ENCODE measurements at regions not wholly inside any gene's neighbourhood (a gene's known extent, or its start where the extent isn't known, plus 50 kb on each side); places are given as distances from the start of the nearest gene placed in this dataset.
"Not testable (repeated sequence)": the region's sequence is repeated elsewhere in the genome, so short reads cannot be mapped to it uniquely, and the experiment has no call there.

- H3K4me3 ChIP-seq (ENCODE audit: low read depth, low read length): no peak overlapping the region
- no peak for DNase-seq (ENCODE audit: low read depth)
- TF ChIP-seq, protein P1, sequence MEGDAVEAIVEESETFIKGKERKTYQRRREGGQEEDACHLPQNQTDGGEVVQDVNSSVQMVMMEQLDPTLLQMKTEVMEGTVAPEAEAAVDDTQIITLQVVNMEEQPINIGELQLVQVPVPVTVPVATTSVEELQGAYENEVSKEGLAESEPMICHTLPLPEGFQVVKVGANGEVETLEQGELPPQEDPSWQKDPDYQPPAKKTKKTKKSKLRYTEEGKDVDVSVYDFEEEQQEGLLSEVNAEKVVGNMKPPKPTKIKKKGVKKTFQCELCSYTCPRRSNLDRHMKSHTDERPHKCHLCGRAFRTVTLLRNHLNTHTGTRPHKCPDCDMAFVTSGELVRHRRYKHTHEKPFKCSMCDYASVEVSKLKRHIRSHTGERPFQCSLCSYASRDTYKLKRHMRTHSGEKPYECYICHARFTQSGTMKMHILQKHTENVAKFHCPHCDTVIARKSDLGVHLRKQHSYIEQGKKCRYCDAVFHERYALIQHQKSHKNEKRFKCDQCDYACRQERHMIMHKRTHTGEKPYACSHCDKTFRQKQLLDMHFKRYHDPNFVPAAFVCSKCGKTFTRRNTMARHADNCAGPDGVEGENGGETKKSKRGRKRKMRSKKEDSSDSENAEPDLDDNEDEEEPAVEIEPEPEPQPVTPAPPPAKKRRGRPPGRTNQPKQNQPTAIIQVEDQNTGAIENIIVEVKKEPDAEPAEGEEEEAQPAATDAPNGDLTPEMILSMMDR (IDR thresholded peaks at IDR 0.05; ENCODE audit: low read depth, low read length, missing control alignments): no peak
These were observed 83.5 kb upstream of the BCAR3 start for GRCh38 chr1:93765099-93765498.

DNA sequence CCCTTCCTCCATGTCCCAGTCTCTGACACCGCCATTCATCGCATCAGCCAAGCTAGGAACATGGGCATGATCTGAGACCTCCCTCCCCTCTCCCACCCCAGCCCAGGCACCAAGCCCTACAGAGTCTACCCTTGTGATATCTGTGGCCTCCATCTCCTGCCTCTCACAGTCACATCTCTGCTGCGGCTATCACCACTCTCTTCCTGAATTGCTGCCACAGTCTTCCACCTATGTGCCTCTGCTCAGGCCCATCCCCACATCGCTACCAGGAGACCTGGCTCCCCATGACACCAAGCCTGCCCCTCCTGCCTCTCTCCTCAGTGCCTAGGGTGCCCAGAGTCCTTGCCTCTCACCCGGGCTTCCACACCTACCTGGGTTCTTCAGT is 82.7 kb upstream of the BCAR3 start:
- H3K4me3 ChIP-seq (ENCODE audit: low read depth, low read length): no peak overlapping the region
- TF ChIP-seq, protein P1 (IDR thresholded peaks at IDR 0.05; ENCODE audit: low read depth, low read length, missing control alignments): no peak
- DNase-seq (ENCODE audit: low read depth): no peak

DNA sequence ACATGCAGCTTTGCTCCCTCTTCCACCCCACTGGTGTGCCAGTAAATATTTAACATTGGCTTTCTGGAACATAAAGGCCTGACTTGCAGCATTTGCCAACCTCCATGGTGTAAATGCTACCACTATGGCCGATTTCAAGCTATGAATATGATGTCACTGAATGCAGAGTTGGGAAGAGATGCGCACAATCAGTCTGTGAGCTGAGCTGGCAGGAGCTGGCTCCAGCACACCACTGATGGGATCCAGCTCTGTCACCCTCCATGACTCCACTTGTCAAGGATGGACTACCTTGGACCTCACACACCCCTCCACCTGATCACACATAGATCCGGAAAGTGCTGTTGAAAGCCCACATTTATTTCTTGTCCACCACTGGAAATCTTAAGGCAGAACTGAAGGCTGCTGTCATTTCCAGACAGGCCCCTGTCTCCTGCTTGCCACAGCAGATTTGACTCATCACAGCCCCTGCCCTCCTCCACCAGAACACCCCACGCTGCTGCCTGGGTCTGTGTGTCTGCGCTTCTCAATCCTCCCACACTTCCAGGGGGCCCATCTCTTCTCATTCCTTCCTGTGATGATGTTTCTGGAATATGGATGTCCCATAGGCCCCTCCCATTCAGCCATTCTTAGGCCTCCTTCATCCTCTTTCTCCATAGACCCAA is 82.2 kb upstream of the BCAR3 start:
- TF ChIP-seq, protein P1 (IDR thresholded peaks at IDR 0.05; ENCODE audit: low read depth, low read length, missing control alignments): no peak
- no peak for DNase-seq (ENCODE audit: low read depth)
- no peak overlapping the region for H3K4me3 ChIP-seq (ENCODE audit: low read depth, low read length)

- no peak overlapping the region for H3K4me3 ChIP-seq (ENCODE audit: low read depth, low read length)
- TF ChIP-seq, protein P1 (IDR thresholded peaks at IDR 0.05; ENCODE audit: low read depth, low read length, missing control alignments): no peak
- DNase-seq (ENCODE audit: low read depth): no peak
These were observed 77.3 kb upstream of the BCAR3 start for GRCh38 chr1:93758842-93759515.

- TF ChIP-seq, protein P1 (IDR thresholded peaks at IDR 0.05; ENCODE audit: low read depth, low read length, missing control alignments): no peak
These were observed 75.8 kb upstream of the BCAR3 start for GRCh38 chr1:93757256-93758036.

GRCh38 chr1:93756657-93757056 is 75.0 kb upstream of the BCAR3 start:
- TF ChIP-seq, protein P1 (IDR thresholded peaks at IDR 0.05; ENCODE audit: low read depth, low read length, missing control alignments): no peak
- no peak overlapping the region for H3K4me3 ChIP-seq (ENCODE audit: low read depth, low read length)
- DNase-seq (ENCODE audit: low read depth): no peak

More at GRCh38 chr1:93757256-93758036, 75.8 kb upstream of the BCAR3 start:
- no peak overlapping the region for H3K4me3 ChIP-seq (ENCODE audit: low read depth, low read length)
- no peak for DNase-seq (ENCODE audit: low read depth)

GRCh38 chr1:93755251-93755715 is 73.6 kb upstream of the BCAR3 start:
- DNase-seq (ENCODE audit: low read depth); H3K4me3 ChIP-seq (ENCODE audit: low read depth, low read length): not testable (repeated sequence)
